ENCODE measurements at regions not wholly inside any gene's neighbourhood (a gene's known extent, or its start where the extent isn't known, plus 50 kb on each side); places are given as distances from the start of the nearest gene placed in this dataset.

GRCh38 chr18:56475250-56475649 lies 163.1 kb downstream of the TXNL1 start:
- no peaks in the 10 kb centered on the region for H3K36me3 ChIP-seq
- in situ Hi-C loops (cut with MboI; ENCODE audit: low sequenced_read_pairs in 4 of 4), result no loop called here
- H3K4me1 ChIP-seq, result no peaks in the 10 kb centered on the region
- no peaks in the 10 kb centered on the region for H3K9me3 ChIP-seq
- ATAC-seq (no peak), DNase-seq (no peak)
- H3K27ac ChIP-seq, result no peak overlapping the region
- intact Hi-C loops (cut with DNase I; ENCODE audit: low total_unique reads), result no loop called here
- H3K4me3 ChIP-seq, result no peak overlapping the region
- TF ChIP-seq POLR2A (IDR thresholded peaks at IDR 0.05) (no peak), CTCF (IDR thresholded peaks at IDR 0.05 in 4 of 5, conservative IDR thresholded peaks at IDR 0.05 in 1 of 5) (no peak)
- no peaks in the 10 kb centered on the region for H3K27me3 ChIP-seq

- Histone ChIP-seq H3K9me3 (no peaks in the 10 kb centered on the region), H3K27ac (no peak overlapping the region), H3K4me3 (no peak overlapping the region), H3K4me1 (no peaks in the 10 kb centered on the region), H3K36me3 (no peaks in the 10 kb centered on the region), H3K27me3 (no peaks in the 10 kb centered on the region)
- TF ChIP-seq CTCF (IDR thresholded peaks at IDR 0.05 in 4 of 5, conservative IDR thresholded peaks at IDR 0.05 in 1 of 5), result no peak
- no peak for TF ChIP-seq POLR2A (IDR thresholded peaks at IDR 0.05)
- intact Hi-C loops (cut with DNase I; ENCODE audit: low total_unique reads) (no loop called here), in situ Hi-C loops (cut with MboI; ENCODE audit: low sequenced_read_pairs in 4 of 4) (no loop called here)
- no peak for DNase-seq
- ATAC-seq, result no peak
These were observed 164.9 kb downstream of the TXNL1 start for GRCh38 chr18:56473400-56474024.

GRCh38 chr18:56470406-56471351 lies 167.7 kb downstream of the TXNL1 start:
- TF ChIP-seq CTCF (IDR thresholded peaks at IDR 0.05 in 4 of 5, conservative IDR thresholded peaks at IDR 0.05 in 1 of 5) (no peak), POLR2A (IDR thresholded peaks at IDR 0.05) (no peak)
- DNase-seq (no peak), ATAC-seq (no peak)
- Histone ChIP-seq H3K36me3 (no peaks in the 10 kb centered on the region), H3K27ac (peak overlapping the region in 2 of 4 donors; percentile 7 to 22), H3K9me3 (no peaks in the 10 kb centered on the region), H3K4me3 (no peak overlapping the region), H3K4me1 (no peaks in the 10 kb centered on the region), H3K27me3 (no peaks in the 10 kb centered on the region)
- in situ Hi-C loops (cut with MboI; ENCODE audit: low sequenced_read_pairs in 4 of 4), result no loop called here
- intact Hi-C loops (cut with DNase I; ENCODE audit: low total_unique reads), result no loop called here

GRCh38 chr18:56469582-56469981 lies 168.8 kb downstream of the TXNL1 start:
- intact Hi-C loops (cut with DNase I; ENCODE audit: low total_unique reads) (no loop called here), in situ Hi-C loops (cut with MboI; ENCODE audit: low sequenced_read_pairs in 4 of 4) (no loop called here)
- ATAC-seq (no peak), DNase-seq (no peak)
- Histone ChIP-seq H3K9me3 (no peaks in the 10 kb centered on the region), H3K36me3 (no peaks in the 10 kb centered on the region), H3K4me1 (no peaks in the 10 kb centered on the region), H3K27me3 (no peaks in the 10 kb centered on the region), H3K4me3 (no peak overlapping the region), H3K27ac (no peak overlapping the region)
- TF ChIP-seq POLR2A (IDR thresholded peaks at IDR 0.05) (no peak), CTCF (IDR thresholded peaks at IDR 0.05 in 4 of 5, conservative IDR thresholded peaks at IDR 0.05 in 1 of 5) (no peak)

All from gastrocnemius medialis (tissue), 4 donors.